Testis (tissue), 2 donors: ENCODE measurements at regions not wholly inside any gene's neighbourhood (a gene's known extent, or its start where the extent isn't known, plus 50 kb on each side); places are given as distances from the start of the nearest gene placed in this dataset.
"Not testable (repeated sequence)": the region's sequence is repeated elsewhere in the genome, so short reads cannot be mapped to it uniquely, and the experiment has no call there.

Experiments used
- CTCF ChIP-seq, 3 experiments: fragments of 450-650 bp in 2 of 3; fragments of 200-600 bp in 1 of 3; sonication (generic) in 1 of 3; IDR thresholded peaks; one replicate each; pipeline ENCODE4 v1.5.1; 2016 to 2019; ENCODE audit warnings: antibody characterized with exemption in 3 of 3, mild to moderate bottlenecking in 2 of 3, moderate library complexity in 1 of 3
- POLR2A ChIP-seq: fragments of 450-650 bp; IDR thresholded peaks from one replicate; pipeline ENCODE4 v1.6.1; 2017; ENCODE audit warnings: antibody characterized with exemption, mild to moderate bottlenecking, moderate library complexity

- not testable (repeated sequence) for TF ChIP-seq CTCF (IDR thresholded peaks at IDR 0.05); POLR2A
Measured at GRCh38 chr10:8347614-8348013, 293.1 kb downstream of the GATA3 start.
